ENCODE measurements at regions not wholly inside any gene's neighbourhood (a gene's known extent, or its start where the extent isn't known, plus 50 kb on each side); places are given as distances from the start of the nearest gene placed in this dataset.

- Mint-ChIP-seq H3K36me3 (no peaks in the 10 kb centered on the region), H3K27ac (no peak overlapping the region), H3K9me3 (no peaks in the 10 kb centered on the region), H3K4me1 (no peaks in the 10 kb centered on the region), H3K27me3 (no peaks in the 10 kb centered on the region), H3K4me3 (no peak overlapping the region)
- DNase-seq, result no peak
- CTCF ChIA-PET, result no interaction called here
Measured at GRCh38 chr2:117087535-117088291, 726.8 kb upstream of the DDX18 start.

- Mint-ChIP-seq H3K4me3 (no peak overlapping the region), H3K36me3 (no peaks in the 10 kb centered on the region), H3K27ac (no peak overlapping the region), H3K4me1 (no peaks in the 10 kb centered on the region), H3K9me3 (no peaks in the 10 kb centered on the region), H3K27me3 (no peaks in the 10 kb centered on the region)
- DNase-seq, result no peak
- CTCF ChIA-PET, result no interaction called here
Measured at GRCh38 chr2:117091041-117091837, 723.3 kb upstream of the DDX18 start.

- CTCF ChIA-PET, result no interaction called here
- Mint-ChIP-seq H3K27ac (no peak overlapping the region), H3K4me3 (no peak overlapping the region), H3K9me3 (peaks cover 9% of the 10 kb centered on the region), H3K36me3 (no peaks in the 10 kb centered on the region), H3K4me1 (no peaks in the 10 kb centered on the region), H3K27me3 (no peaks in the 10 kb centered on the region)
- DNase-seq, result no peak
Measured at GRCh38 chr2:117101613-117102012, 712.9 kb upstream of the DDX18 start.

GRCh38 chr2:117108741-117109267 is 705.7 kb upstream of the DDX18 start:
- Mint-ChIP-seq H3K27me3 (no peaks in the 10 kb centered on the region), H3K27ac (no peak overlapping the region), H3K4me1 (no peaks in the 10 kb centered on the region), H3K36me3 (no peaks in the 10 kb centered on the region), H3K9me3 (peaks cover 22% of the 10 kb centered on the region), H3K4me3 (no peak overlapping the region)
- DNase-seq, result no peak
- CTCF ChIA-PET, result no interaction called here

- H3K9me3 Mint-ChIP-seq, result no peaks in the 10 kb centered on the region
- no peaks in the 10 kb centered on the region for H3K27me3 Mint-ChIP-seq
- DNase-seq, result no peak
- no peaks in the 10 kb centered on the region for H3K36me3 Mint-ChIP-seq
- no peak overlapping the region for H3K27ac Mint-ChIP-seq
- CTCF ChIA-PET, result no interaction called here
- H3K4me3 Mint-ChIP-seq, result no peak overlapping the region
- H3K4me1 Mint-ChIP-seq, result no peaks in the 10 kb centered on the region
Measured at GRCh38 chr2:117118994-117119393, 695.5 kb upstream of the DDX18 start.

GRCh38 chr2:117123362-117123761 is 691.1 kb upstream of the DDX18 start:
- no peak for DNase-seq
- Mint-ChIP-seq H3K27ac (no peak overlapping the region), H3K36me3 (no peaks in the 10 kb centered on the region), H3K9me3 (peaks cover 8% of the 10 kb centered on the region), H3K27me3 (no peaks in the 10 kb centered on the region), H3K4me1 (no peaks in the 10 kb centered on the region), H3K4me3 (no peak overlapping the region)
- CTCF ChIA-PET, result no interaction called here

GRCh38 chr2:117126656-117127055 is 687.8 kb upstream of the DDX18 start:
- no peaks in the 10 kb centered on the region for H3K27me3 Mint-ChIP-seq
- H3K9me3 Mint-ChIP-seq, result peaks cover 8% of the 10 kb centered on the region
- H3K27ac Mint-ChIP-seq, result no peak overlapping the region
- CTCF ChIA-PET, result no interaction called here
- H3K4me1 Mint-ChIP-seq, result no peaks in the 10 kb centered on the region
- DNase-seq, result no peak
- H3K4me3 Mint-ChIP-seq, result no peak overlapping the region
- H3K36me3 Mint-ChIP-seq, result no peaks in the 10 kb centered on the region

- DNase-seq, result no peak
- no peak overlapping the region for H3K27ac Mint-ChIP-seq
- CTCF ChIA-PET, result no interaction called here
- H3K4me1 Mint-ChIP-seq, result no peaks in the 10 kb centered on the region
- H3K9me3 Mint-ChIP-seq, result peaks cover 8% of the 10 kb centered on the region
- no peaks in the 10 kb centered on the region for H3K27me3 Mint-ChIP-seq
- H3K4me3 Mint-ChIP-seq, result no peak overlapping the region
- no peaks in the 10 kb centered on the region for H3K36me3 Mint-ChIP-seq
Measured at GRCh38 chr2:117127680-117128079, 686.8 kb upstream of the DDX18 start.

GRCh38 chr2:117128461-117128860 is 686.0 kb upstream of the DDX18 start:
- DNase-seq, result no peak
- Mint-ChIP-seq H3K27me3 (no peaks in the 10 kb centered on the region), H3K36me3 (no peaks in the 10 kb centered on the region), H3K4me1 (no peaks in the 10 kb centered on the region), H3K4me3 (no peak overlapping the region), H3K9me3 (peaks cover 8% of the 10 kb centered on the region), H3K27ac (no peak overlapping the region)
- CTCF ChIA-PET, result no interaction called here

- H3K9me3 Mint-ChIP-seq, result peaks cover 5% of the 10 kb centered on the region
- no peaks in the 10 kb centered on the region for H3K4me1 Mint-ChIP-seq
- no peak overlapping the region for H3K27ac Mint-ChIP-seq
- H3K27me3 Mint-ChIP-seq, result no peaks in the 10 kb centered on the region
- H3K36me3 Mint-ChIP-seq, result no peaks in the 10 kb centered on the region
- CTCF ChIA-PET, result no interaction called here
- H3K4me3 Mint-ChIP-seq, result no peak overlapping the region
- DNase-seq, result no peak
Measured at GRCh38 chr2:117137371-117137770, 677.1 kb upstream of the DDX18 start.

- CTCF ChIA-PET, result no interaction called here
- H3K9me3 Mint-ChIP-seq, result peaks cover 27% of the 10 kb centered on the region
Measured at GRCh38 chr2:117169036-117169765, 645.3 kb upstream of the DDX18 start.

GRCh38 chr2:117170897-117171296 is 643.6 kb upstream of the DDX18 start:
- H3K9me3 Mint-ChIP-seq, result peaks cover 26% of the 10 kb centered on the region
- H3K27ac Mint-ChIP-seq, result no peak overlapping the region
- CTCF ChIA-PET, result no interaction called here
- no peaks in the 10 kb centered on the region for H3K4me1 Mint-ChIP-seq
- H3K27me3 Mint-ChIP-seq, result no peaks in the 10 kb centered on the region
- H3K4me3 Mint-ChIP-seq, result no peak overlapping the region
- no peak for DNase-seq
- H3K36me3 Mint-ChIP-seq, result no peaks in the 10 kb centered on the region

More at GRCh38 chr2:117169036-117169765, 645.3 kb upstream of the DDX18 start:
- Mint-ChIP-seq H3K27ac (no peak overlapping the region), H3K4me1 (no peaks in the 10 kb centered on the region), H3K36me3 (no peaks in the 10 kb centered on the region), H3K4me3 (no peak overlapping the region), H3K27me3 (no peaks in the 10 kb centered on the region)
- DNase-seq, result no peak

- Mint-ChIP-seq H3K4me3 (no peak overlapping the region), H3K9me3 (peaks cover 13% of the 10 kb centered on the region), H3K27ac (no peak overlapping the region), H3K27me3 (no peaks in the 10 kb centered on the region), H3K4me1 (no peaks in the 10 kb centered on the region), H3K36me3 (no peaks in the 10 kb centered on the region)
- CTCF ChIA-PET, result no interaction called here
- DNase-seq, result no peak
Measured at GRCh38 chr2:117179405-117179804, 635.1 kb upstream of the DDX18 start.

- Mint-ChIP-seq H3K9me3 (peaks cover 12% of the 10 kb centered on the region), H3K36me3 (no peaks in the 10 kb centered on the region), H3K27me3 (no peaks in the 10 kb centered on the region), H3K4me1 (no peaks in the 10 kb centered on the region), H3K4me3 (no peak overlapping the region), H3K27ac (no peak overlapping the region)
- CTCF ChIA-PET, result no interaction called here
- no peak for DNase-seq
Measured at GRCh38 chr2:117190856-117191559, 623.5 kb upstream of the DDX18 start.
